GM19035 (cell line): ENCODE measurements at regions not wholly inside any gene's neighbourhood (a gene's known extent, or its start where the extent isn't known, plus 50 kb on each side); places are given as distances from the start of the nearest gene placed in this dataset.

ENCODE experiments used
- ATAC-seq: cut with Tn5 transposase; IDR thresholded peaks from one replicate; pipeline ENCODE4 v1.9.1; 2021; ENCODE audit not compliant: unreplicated experiment

DNA sequence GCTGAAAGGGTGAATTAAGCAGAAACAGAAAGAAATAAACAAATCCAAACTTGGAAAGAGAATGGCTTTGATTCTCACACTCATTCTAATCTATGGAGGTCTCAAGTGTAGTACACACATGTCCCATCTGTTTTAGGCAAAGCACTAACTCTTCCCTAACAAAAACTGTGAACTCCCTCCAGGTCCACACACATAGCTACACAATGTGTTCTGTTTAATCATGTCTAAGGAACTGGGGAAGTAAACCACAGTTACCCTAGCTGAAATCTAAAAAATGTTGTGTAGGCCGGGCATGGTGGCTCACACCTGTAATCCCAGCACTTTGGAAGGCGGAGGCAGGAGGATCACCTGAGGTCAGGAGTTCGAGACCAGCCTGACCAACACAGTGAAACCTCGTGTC is 118.7 kb upstream of the FST start:
- no peak for ATAC-seq

DNA sequence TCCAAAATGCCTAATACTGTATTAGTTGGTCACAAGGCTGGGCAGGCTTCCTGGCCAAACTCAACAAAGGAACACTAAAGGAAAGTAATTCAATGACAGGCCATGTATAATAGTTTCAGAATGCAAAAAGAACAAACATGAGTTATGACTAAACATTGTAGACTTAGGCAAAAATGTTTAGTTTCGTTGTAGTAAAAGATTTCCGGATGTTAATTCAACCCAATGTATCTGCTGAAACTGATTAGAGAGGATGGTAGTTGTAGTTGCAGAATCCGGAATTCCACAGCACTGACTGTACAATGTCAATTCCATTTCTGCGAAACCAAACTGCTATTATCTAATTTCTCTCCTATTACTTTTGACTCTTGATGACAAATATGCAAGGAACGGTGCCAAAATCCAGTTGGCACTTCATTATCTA is 117.9 kb upstream of the FST start:
- no peak for ATAC-seq

DNA sequence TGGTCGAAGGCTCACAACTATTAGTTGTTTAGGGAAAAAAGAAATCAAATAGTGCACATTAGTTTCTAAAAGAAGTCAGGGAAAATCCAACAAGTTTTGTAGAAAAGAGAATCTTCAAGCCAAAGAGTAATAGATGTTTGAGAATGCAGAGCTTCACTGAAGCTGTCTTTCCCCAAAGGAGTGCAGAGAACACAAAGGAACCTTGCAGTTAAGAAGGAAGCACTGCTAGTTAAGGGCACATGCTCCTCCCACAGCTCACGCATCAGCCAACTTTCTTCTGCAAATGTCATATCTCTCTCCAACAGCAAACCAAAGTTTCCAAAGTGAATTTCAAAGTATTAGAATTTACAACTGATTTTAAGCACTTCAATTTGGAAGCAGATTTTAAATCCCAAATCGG is 116.4 kb upstream of the FST start:
- ATAC-seq = no peak

DNA sequence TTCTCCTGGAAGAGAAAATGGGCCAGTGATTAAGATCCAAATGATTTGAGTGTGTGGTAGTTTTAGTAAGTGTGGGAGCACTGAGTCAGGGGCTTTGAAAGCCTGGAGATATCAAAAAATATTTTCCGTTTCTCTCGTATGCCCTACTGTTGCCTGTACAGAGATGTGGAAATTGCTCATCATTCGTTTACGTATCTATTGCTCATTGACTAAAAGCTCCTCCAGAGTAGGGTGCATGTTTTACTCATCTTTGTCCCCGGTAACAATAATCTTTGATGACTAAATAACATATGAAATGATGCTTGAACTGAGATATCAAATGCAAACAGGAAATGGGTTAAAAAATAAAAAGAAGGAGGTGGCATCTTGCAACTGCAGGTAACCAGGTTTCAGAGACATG is 114.2 kb upstream of the FST start:
- no peak for ATAC-seq

DNA sequence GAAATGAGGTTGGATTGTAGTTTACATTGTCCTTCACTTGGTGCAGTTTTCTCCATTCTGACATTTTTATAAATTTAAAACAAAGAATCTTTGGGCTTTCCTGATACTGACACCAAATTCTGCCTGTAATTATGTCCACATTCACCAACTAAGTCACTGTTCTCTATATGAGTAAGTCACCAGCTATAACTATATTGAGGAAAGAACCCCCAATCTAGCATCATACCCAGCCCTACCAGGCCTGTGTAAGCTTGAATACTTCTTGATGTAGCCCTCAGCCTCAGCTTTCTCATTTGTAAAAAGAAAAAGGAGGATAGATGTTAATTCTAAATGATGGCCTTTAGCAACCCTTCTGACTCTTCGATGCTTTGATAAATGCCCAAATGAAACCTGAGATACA is 112.7 kb upstream of the FST start:
- no peak for ATAC-seq

DNA sequence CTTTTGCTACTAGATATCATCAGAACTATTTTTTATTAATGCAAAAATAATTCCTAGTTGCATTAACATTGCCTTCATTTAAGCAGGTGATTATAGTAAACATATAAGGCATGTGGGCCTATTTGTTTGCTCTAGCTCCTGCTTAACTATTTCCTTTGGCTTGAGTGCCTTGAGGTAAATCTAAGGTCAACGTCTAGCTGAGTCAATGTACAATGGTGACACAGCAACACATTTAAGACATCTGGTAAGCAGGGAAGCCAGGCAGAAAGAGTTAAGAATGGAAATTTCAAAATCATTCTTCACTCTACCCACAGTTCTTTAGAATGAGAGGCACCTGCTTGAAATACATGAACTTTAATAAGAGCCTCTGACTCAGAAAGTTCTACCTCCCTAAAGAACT is 111.9 kb upstream of the FST start:
- ATAC-seq = no peak

DNA sequence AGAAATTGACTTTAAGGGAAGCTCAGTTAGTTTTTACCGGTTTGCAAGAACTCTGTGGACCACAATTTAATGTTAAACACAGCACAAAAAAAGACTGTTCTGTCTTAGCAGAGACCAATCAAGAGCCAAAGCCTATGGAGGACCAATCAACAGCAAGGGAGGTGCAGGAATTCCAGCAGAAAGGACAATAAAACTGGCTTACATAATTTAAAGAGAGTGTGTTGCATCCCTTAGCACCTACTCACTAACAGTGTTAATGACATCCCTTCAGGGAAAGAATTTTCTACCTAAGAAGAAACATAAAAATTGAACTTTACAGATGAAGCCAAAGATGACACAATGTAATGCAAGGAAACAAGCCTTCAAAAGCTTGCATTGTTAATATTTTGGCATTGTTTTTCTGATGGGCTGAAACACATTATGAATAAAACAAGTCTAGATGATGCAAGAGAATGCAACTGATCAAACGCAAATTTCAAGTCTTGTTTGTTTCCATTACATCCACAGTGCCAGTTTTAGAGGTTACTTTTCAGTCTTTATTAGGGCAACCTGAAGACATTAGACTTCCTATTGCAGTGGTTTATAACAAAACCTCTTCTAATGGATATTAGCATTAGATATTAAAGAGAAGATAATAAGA is 111.3 kb upstream of the FST start:
- no peak for ATAC-seq

DNA sequence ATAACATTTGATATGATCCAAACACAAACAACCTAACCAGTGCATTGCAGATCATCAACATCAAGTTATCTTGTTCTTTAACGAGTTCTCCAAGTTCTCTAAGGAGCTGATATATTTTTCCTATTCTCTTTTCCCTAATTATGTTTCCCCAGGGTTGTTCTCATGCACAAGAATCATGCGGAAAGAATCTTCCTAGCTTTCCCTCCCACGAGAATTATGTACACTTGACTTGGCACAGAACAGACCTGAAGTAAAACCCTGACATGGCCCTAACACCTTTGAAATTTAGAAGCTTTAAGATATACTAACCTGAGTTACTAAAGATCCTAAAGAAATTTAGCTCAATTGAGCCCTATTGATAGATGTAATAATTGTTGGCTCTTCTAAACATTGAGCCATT is 110.7 kb upstream of the FST start:
- no peak for ATAC-seq

DNA sequence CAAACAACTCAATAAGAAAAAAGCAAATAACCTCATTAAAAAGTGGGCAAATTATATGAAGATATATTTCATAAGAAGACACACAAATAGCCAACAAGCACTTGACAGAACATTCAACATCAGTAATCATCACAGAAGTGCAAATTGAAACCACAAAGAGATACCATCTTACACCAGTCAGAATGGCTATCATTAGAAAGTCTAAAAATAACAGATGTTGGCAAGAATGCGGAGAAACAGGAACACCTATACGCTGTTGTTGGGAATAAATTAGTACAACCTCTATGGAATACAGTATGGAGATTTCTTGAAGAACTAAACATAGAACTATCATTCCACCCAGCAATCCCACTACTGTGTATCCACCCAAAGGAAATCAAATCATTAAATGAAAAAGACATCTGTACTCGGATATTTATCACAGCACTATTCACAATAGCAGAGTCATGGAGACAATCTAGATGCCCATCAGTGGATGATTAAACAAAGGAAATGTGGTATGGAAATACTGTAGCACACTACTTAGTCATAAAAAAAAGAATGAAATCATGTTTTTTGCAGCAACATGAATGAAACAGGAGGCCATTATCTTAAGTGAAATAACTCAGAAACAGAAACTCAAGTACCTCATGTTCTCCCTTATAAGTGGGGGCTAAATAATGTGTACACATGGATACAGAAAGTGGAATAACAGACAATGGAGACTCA is 106.8 kb upstream of the FST start:
- no peak for ATAC-seq

DNA sequence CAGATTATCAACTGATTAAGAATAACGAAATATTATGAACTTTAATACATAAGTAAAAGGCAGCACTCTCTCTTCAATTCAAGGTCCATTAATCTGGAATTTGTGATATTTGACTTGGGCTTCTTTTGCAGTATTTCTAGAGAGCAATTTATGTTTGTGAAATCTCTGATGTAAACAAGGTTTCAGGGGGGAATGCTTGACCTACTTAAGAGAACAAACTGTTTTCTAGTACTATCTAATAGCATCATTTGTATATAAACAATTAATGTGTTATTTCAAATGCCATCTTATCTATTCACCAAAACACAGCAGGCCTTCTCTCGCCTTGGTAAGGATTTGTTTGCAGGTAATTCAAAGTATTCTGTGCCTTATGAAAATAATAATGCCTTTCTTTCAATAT is 103.6 kb upstream of the FST start:
- ATAC-seq = no peak

DNA sequence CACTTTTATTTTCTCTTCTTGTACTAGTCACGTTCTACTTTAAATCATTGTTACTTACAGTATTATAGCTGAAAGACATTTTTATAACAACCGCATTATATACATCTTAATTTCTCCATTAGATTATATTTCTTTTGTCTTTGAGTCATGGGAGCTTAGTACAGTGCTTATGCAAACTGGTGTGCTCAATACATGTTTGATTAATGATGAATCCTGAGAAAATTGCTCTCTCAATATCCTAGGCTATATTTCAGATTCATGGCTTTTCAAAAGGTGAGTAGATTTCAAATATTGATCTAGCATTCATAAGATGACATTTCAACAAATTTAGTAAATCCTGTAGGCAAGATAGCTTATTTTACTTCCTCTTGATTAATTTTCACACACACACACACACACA is 102.2 kb upstream of the FST start:
- ATAC-seq = no peak

DNA sequence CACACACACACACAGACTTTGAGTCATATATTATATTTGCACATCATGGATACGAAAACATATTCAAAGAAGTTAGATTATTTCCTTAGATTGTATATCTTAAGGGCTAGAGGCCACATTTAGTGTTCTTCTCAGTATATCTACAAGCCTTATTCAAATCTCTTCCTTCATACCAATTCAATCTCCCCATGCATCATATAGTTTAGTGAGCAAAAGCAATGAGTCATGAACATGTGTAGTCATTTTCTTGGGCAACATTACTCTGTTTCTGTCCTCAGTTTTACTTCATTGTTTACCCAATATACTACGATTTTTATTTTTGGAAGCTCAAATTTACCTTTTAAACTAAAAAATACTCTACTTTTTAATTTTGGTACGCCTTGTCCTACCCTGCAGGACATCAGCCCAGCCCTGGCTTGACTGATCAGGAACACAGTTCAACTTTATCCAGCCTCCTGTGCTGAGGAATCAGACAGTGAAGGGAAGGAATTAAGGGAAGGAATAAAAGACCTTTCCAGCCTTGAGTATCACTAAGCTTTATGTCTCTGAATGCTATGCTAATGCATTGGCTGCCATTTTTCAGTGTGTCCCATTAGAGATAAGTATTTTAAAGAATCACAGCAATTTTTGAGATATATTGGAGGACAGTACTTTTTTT is 101.7 kb upstream of the FST start:
- ATAC-seq = no peak

DNA sequence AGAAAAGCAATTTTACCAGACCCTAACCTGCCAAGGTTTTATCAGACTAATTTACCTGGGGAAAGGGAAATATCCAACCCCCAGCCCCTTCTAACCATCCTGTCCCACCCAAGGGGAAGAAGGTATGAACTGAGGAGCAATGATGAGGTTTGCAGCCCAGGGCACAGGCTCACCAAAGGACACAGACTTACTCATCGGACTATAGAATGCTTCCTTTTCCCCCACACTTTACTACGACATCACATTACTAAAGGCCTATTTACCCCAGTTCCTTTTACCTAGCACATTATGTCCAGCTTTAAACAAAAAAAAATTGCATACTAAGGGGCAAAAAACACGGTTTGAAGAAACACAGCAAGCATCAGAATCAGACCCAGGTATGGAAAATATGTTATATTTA is 94.1 kb upstream of the FST start:
- no peak for ATAC-seq

DNA sequence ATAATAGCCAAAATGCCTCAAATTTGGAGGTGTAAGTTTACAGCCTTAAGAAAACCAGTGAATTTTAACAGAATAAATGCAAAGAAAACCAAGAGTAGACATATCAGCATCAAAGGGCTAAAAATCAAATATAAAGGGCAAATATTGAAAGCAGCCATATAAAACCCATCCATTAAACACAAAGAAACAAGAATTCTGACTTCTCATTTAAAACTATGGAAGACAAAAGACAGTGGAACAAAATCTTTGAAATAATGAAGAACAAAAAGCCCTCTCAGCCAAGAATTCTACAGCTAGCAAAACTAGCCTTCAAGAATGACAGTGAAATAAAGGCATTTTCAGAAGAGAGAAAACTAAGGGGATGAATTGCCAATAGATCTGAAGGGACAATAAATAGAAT is 91.3 kb upstream of the FST start:
- ATAC-seq = no peak

DNA sequence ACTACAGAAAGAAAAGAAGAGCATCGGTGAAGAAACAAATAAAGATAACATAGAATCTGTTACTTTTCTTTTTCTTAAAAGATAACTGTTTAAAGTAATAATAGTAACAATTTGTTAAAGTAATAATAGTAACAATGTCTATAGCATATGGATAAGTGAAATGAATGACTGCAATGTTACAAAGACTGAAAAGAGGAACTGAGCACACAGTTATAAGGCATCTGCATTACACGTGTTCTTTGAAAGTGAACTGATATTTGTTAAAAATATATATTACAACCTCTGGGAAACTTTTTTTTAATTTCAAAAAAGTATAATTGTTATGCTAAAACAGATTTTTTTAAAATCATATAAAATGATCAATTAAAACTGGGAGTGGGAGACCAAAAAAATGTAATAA is 88.4 kb upstream of the FST start:
- no peak for ATAC-seq

DNA sequence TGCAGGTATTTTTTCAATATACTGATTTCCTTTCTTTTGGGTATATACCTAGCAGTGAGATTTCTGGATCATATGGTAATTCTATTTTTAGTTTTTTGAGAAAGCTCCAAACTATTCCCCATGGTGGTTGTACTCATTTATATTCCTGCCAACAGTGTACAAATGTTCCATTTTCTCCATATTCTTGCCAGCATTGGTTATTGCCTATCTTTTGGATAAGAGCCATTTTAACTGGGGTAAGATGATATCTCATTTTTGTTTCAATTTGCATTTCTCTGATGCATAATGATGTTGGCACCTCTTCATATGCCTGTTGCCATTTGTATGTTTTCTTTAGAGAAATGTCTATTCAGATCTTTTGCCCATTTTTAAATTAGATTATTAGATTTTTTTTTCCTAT is 85.6 kb upstream of the FST start:
- no peak for ATAC-seq

DNA sequence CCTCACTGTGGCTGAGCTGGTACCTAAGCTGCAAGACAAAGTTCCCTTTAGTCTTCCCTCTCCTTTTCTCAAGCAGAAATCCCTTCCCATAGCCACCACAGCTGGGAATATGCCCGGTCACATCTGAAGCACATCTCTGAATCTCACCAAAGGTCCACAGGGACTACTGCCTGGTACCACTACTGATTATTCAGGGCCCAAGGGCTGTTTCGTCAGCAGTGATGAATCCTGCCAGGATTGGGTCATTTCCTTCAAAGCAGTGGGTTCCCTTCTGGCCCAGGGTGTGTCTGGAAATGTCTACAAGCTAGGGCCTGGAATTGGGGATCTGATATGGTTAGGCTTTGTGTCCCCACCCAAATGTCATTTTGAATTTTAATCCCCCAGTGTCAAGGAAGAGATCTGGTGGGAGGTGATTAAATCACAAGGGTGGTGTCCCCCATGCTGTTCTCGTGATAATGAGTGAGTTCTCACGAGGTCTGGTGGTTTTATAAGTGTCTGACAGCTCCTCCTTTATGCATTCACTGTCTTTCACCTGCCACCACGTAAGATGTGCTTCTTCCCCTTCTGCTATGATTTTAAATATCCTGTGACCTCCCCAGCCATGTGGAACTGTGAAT is 83.2 kb upstream of the FST start:
- no peak for ATAC-seq

DNA sequence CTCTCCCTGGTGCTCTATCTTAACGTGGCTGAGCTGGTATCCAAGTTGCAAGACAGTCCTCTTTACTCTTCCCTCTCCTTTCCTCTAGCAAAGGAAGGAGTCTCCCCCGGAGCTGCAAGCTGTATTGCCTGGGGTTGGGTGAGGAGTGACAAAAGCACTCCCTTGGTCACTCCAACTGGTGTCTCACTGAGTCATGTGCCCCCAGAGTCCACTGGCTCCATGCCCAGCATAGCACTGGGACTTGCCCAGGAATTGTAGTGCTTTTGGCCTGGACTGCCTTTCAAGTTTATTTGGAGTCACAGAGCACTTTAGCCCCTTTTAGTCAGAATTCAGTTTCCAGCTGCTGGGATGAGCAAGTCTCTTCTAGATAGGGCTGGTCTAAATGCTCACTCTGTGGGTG is 82.6 kb upstream of the FST start:
- no peak for ATAC-seq

DNA sequence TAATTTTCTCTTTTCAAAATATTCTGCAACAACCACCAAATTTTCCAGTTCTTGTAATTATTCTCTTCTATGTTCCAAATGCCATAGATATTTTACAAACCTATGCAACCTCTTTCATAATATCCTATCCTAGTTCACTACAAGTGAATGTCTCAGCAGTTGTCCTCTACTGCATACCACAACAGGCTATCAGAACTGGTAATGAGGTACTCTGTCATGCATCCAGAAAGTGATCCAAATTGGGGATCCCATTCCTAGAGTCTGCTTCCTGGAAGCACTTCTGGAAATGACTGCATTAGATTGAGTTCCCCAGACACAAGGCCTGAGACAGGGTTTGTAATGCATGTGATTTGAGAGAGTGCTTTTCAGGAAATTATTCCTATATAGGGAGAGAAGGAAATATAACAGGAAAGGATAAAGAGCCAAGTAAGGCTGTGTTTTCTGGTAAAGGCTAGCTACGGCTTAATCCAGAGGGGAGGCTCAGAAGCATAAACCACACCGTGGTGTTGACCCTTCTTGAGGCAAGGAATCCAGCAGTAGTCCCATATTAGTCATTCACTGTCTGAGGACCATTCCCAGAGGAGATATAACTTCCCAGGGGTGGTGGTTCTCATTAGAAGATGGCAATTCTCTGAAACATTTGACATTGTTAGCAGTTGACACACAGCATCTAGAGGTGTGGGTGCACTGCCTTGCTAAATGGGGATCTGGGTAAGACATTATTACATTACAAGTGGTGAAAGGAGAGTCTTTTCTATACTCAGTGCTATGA is 80.3 kb upstream of the FST start:
- ATAC-seq = no peak

DNA sequence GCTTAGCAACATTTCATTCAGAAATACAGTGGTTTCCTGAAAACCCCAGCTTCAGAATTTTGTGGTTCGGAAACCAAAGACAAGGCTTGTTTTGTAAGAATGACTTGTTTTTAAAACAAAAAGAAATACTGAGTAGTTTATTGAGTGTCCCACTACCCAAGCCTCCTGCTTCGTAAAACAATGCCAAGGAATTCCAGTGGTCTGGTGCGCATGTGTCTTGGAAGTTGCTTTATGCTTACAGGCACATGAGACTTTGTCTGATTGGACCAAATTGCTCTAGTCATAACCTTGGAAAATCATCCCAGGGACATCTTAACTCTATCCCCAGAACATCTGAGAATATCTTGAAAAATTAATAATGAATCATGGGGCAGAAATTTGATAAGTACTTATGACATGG is 77.1 kb upstream of the FST start:
- ATAC-seq = no peak

DNA sequence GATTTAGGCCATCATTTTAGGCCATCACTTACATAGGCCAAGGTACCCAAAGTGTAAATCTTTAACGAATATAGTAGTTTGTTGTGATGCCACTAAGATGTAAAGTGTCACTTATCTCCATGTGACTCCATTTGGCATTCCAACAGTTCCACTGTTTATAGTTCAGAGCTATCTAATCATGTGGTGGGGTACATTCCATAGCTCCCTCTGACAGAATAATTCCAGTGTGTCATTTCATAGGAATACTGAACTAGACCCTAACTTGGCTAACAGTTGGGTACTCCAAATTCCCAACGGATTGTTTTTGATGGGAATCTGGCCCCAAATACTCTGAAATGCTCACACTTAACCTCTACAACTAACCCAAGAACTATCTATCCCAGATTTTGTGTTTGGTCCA is 76.7 kb upstream of the FST start:
- ATAC-seq = no peak
